HG03108 (cell line): ENCODE measurements at regions not wholly inside any gene's neighbourhood (a gene's known extent, or its start where the extent isn't known, plus 50 kb on each side); places are given as distances from the start of the nearest gene placed in this dataset.
A peak's percentile ranks its signal among the peaks of the same experiment; 100 is the strongest.

Experiments used
- ATAC-seq: cut with Tn5 transposase; IDR thresholded peaks from one replicate; pipeline ENCODE4 v1.9.1; 2021; ENCODE audit warnings: moderate library complexity; ENCODE audit not compliant: unreplicated experiment

GRCh38 chr20:19807946-19808330 lies 49.9 kb downstream of the RIN2 start:
- no peak for ATAC-seq

- no peak for ATAC-seq
Observed at GRCh38 chr20:19808498-19808897, 50.4 kb downstream of the RIN2 start.

- ATAC-seq, result no peak
Observed at GRCh38 chr20:19809505-19809904, 51.4 kb downstream of the RIN2 start.

GRCh38 chr20:19811231-19811630 lies 53.2 kb downstream of the RIN2 start:
- no peak for ATAC-seq

- no peak for ATAC-seq
Observed at GRCh38 chr20:19812056-19812455, 54.0 kb downstream of the RIN2 start.

- no peak for ATAC-seq
Observed at GRCh38 chr20:19812696-19813095, 54.6 kb downstream of the RIN2 start.

GRCh38 chr20:19813846-19814640 lies 56.0 kb downstream of the RIN2 start:
- no peak for ATAC-seq

GRCh38 chr20:19815553-19815991 lies 57.5 kb downstream of the RIN2 start:
- ATAC-seq, result no peak

GRCh38 chr20:19816386-19816785 lies 58.3 kb downstream of the RIN2 start:
- no peak for ATAC-seq

GRCh38 chr20:19817017-19817416 lies 59.0 kb downstream of the RIN2 start:
- no peak for ATAC-seq

- no peak for ATAC-seq
Observed at GRCh38 chr20:19819149-19819548, 61.1 kb downstream of the RIN2 start.

GRCh38 chr20:19820555-19821211 lies 62.6 kb downstream of the RIN2 start:
- ATAC-seq, result no peak

- ATAC-seq, result no peak
Observed at GRCh38 chr20:19821606-19822005, 63.5 kb downstream of the RIN2 start.

- ATAC-seq, result no peak
Observed at GRCh38 chr20:19823216-19823615, 65.2 kb downstream of the RIN2 start.

GRCh38 chr20:19823971-19824370 lies 65.9 kb downstream of the RIN2 start:
- no peak for ATAC-seq

GRCh38 chr20:19824861-19825260 lies 66.8 kb downstream of the RIN2 start:
- ATAC-seq, result no peak

GRCh38 chr20:19826179-19826914 lies 68.3 kb downstream of the RIN2 start:
- no peak for ATAC-seq

GRCh38 chr20:19827818-19828217 lies 69.8 kb downstream of the RIN2 start:
- peak; percentile 21 for ATAC-seq

- peak; percentile 88 for ATAC-seq
Observed at GRCh38 chr20:19828232-19828631, 70.2 kb downstream of the RIN2 start.

GRCh38 chr20:19830211-19830785 lies 72.2 kb downstream of the RIN2 start:
- ATAC-seq, result no peak

- ATAC-seq, result no peak
Observed at GRCh38 chr20:19832875-19833274, 74.8 kb downstream of the RIN2 start.
